ENCODE measurements at regions not wholly inside any gene's neighbourhood (a gene's known extent, or its start where the extent isn't known, plus 50 kb on each side); places are given as distances from the start of the nearest gene placed in this dataset.

DNA sequence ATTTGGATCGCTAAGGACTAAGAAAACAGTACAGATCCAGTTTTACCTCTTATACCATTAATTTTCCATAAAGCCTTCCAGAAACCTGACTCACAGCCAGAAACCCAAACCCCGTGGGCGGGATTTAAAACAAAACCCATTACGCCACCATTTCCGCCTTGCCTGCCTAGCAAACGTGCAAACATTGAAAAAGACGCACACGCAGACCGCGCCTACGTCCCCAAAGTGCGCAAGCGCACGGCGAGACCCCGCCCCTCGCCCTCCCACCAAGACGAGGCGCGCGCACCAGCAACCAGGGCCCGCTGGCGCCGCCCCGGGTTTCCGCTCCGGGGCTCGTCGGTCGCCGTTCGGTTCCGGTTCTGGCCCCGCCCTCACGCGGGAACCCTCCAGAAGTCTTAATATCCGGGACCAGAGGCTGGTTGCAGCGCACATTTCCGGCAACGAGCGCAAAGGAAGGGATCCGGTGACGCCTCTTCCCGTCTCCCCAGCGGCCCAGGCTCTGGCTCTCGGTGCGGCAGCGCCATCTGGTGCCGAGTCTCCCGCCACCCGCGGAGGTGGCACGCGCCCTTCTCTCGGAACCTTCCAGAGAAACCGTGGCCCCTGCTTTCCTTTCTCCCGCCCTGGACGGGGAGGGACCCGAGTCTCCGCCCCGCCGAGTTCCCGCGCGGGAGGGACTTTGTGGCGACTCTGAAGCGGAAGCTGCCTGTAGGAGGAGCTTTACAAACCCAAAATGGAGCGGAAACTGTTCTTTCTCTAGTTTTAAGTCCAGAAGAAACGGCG lies 256.9 kb upstream of the STARD13 start:
- TF ChIP-seq, protein P1, sequence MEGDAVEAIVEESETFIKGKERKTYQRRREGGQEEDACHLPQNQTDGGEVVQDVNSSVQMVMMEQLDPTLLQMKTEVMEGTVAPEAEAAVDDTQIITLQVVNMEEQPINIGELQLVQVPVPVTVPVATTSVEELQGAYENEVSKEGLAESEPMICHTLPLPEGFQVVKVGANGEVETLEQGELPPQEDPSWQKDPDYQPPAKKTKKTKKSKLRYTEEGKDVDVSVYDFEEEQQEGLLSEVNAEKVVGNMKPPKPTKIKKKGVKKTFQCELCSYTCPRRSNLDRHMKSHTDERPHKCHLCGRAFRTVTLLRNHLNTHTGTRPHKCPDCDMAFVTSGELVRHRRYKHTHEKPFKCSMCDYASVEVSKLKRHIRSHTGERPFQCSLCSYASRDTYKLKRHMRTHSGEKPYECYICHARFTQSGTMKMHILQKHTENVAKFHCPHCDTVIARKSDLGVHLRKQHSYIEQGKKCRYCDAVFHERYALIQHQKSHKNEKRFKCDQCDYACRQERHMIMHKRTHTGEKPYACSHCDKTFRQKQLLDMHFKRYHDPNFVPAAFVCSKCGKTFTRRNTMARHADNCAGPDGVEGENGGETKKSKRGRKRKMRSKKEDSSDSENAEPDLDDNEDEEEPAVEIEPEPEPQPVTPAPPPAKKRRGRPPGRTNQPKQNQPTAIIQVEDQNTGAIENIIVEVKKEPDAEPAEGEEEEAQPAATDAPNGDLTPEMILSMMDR (IDR thresholded peaks at IDR 0.05; ENCODE audit: low read depth, low read length, missing control alignments): peak; percentile 79
- DNase-seq (ENCODE audit: extremely low read depth, low read depth): peak; percentile 99
- H3K4me3 ChIP-seq (replicated peaks; ENCODE audit: low read depth, low read length): peak overlapping the region; percentile 35

DNA sequence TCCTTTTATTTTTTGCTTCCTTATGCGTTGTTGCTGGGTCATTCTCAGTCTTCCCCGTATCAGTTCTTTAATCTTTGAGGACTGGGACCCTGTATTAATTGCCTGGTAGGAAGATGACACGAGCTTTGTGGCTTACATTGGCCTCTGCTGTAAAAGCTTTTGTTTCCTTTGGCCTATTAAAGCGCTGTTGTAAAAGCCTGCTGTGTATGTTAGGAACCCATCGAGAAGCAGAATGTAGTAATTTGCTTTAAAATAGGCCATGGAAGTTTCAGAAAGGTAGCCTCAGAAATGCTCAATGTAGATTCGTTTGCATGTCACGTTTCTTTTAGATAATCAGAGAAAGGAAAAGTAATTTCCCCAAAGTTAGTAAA lies 257.5 kb upstream of the STARD13 start:
- H3K4me3 ChIP-seq (replicated peaks; ENCODE audit: low read depth, low read length): peak overlapping the region; percentile 35
- TF ChIP-seq, protein P1 (IDR thresholded peaks at IDR 0.05; ENCODE audit: low read depth, low read length, missing control alignments): no peak
- no peak for DNase-seq (ENCODE audit: extremely low read depth, low read depth)

DNA sequence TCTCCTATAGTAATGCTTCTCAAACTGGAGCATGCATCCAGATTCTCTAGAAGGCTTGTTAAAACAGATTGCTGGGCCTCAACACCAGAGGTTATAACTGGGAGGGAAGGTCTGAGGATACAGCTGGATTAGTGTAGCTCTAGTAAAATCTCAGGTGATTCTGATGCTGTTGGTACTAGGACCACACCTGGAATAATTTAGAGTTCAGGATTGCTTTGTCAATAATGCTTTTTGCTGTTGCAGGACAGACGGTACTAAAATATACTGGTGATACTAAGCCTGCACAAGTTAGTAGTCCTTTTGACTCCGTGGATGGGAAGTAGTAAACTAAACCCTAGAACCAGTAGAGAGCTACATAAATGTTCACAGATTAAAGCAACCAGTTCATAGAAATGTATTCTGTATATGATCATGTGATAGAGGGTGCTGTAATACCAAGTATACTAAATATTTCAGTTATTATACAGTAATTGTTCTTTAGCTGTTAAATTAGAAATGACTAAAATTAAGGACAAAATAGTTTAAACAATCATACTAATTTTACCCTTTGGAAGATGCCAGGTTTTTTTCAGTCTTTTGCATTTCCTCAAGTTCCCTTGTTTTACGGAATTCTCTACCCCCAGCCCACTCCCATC lies 258.2 kb upstream of the STARD13 start:
- DNase-seq (ENCODE audit: extremely low read depth, low read depth): no peak
- no peak overlapping the region for H3K4me3 ChIP-seq (replicated peaks; ENCODE audit: low read depth, low read length)
- TF ChIP-seq, protein P1 (IDR thresholded peaks at IDR 0.05; ENCODE audit: low read depth, low read length, missing control alignments): no peak

DNA sequence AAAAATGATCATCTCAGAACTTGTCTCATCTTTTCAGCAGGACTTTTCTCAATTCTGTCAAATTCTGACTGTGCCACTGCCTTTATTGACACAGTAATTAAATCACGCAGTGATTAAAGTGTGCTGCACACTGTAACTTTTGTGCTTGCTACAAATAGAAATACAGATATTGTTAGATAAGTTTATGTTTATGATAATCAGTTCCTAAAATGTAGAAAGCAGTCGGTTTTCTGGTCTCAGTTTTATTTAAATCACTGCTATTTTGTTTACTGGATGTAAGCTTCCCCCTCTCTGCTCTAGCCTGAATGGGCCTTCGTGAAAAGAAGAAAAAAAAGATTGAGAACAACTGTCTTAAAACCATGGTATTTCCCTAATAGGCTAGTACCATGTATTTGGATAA lies 258.8 kb upstream of the STARD13 start:
- H3K4me3 ChIP-seq (replicated peaks; ENCODE audit: low read depth, low read length): no peak overlapping the region
- no peak for DNase-seq (ENCODE audit: extremely low read depth, low read depth)
- TF ChIP-seq, protein P1 (IDR thresholded peaks at IDR 0.05; ENCODE audit: low read depth, low read length, missing control alignments): no peak

DNA sequence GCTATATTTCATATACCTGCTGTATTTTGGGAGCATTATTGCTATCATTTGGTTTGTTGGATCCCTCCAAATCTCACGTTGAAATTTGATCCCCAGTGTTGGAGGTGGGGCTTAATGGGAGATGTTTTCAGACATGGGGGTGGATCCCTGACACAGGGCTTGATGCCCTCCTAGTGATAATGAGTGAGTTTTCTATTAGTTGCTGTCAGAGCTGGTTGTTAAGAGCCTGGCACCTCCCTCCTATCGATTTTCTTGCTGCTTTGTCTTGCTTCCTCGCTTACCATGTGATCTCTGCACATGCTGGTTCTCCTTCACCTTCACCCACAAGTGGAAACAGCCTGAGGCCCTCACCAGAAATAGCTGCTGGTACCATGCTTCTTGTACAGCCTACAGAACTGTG lies 259.9 kb upstream of the STARD13 start:
- TF ChIP-seq, protein P1 (IDR thresholded peaks at IDR 0.05; ENCODE audit: low read depth, low read length, missing control alignments): no peak
- no peak overlapping the region for H3K4me3 ChIP-seq (replicated peaks; ENCODE audit: low read depth, low read length)
- no peak for DNase-seq (ENCODE audit: extremely low read depth, low read depth)

GRCh38 chr13:33547035-33547434 lies 261.5 kb upstream of the STARD13 start:
- DNase-seq (ENCODE audit: extremely low read depth, low read depth): no peak
- no peak overlapping the region for H3K4me3 ChIP-seq (replicated peaks; ENCODE audit: low read depth, low read length)
- TF ChIP-seq, protein P1 (IDR thresholded peaks at IDR 0.05; ENCODE audit: low read depth, low read length, missing control alignments): no peak

Measured in HFF-Myc (cell line).